Prostate gland (tissue), 2 donors: ENCODE measurements at regions not wholly inside any gene's neighbourhood (a gene's known extent, or its start where the extent isn't known, plus 50 kb on each side); places are given as distances from the start of the nearest gene placed in this dataset.

Source experiments
- DNase-seq: peaks from one replicate; pipeline ENCODE4 v3.0.0-alpha.2; 2019; ENCODE audit warnings: low spot score
- H3K27ac ChIP-seq, 2 donors: fragments of 200-600 bp; sonication (generic); 2 replicates each; pipeline ENCODE4 v1.5.1; 2017 to 2019
- H3K27me3 ChIP-seq: fragments of 200-600 bp; sonication (generic); replicated peaks from 2 replicates; pipeline ENCODE4 v1.5.1; 2019; ENCODE audit not compliant: insufficient read depth
- H3K36me3 ChIP-seq, 2 donors: fragments of 200-600 bp; sonication (generic); 1 replicate in 1 of 2; 2 replicates in 1 of 2; pipeline versions ENCODE4 v1.5.1 to v1.8.1; 2017 to 2019
- H3K4me1 ChIP-seq: fragments of 200-600 bp; sonication (generic); replicated peaks from 2 replicates; pipeline ENCODE4 v1.5.1; 2019
- H3K4me3 ChIP-seq, 2 donors: fragments of 200-600 bp; sonication (generic); 2 replicates each; pipeline ENCODE4 v1.5.1; 2017 to 2019
- H3K9me3 ChIP-seq: fragments of 200-600 bp; sonication (generic); 2 replicates; pipeline ENCODE4 v1.5.1; 2017
- POLR2A ChIP-seq: fragments of 450-650 bp; IDR thresholded peaks from one replicate; pipeline ENCODE4 v1.6.1; 2016; ENCODE audit warnings: antibody characterized with exemption, mild to moderate bottlenecking
- POLR2AphosphoS5 ChIP-seq: sonication (generic); formaldehyde crosslinking; IDR thresholded peaks from one replicate; pipeline ENCODE4 v1.6.1; 2017; ENCODE audit warnings: antibody characterized with exemption
- WGBS: methylation state at CpG from one replicate; pipeline ENCODE4 v1.1.5; 2018; 5-methylcytosine and 5-hydroxymethylcytosine counted together
- intact Hi-C: fragments of 100-400 bp; cut with DNase I; formaldehyde crosslinking; loops from one replicate; pipeline ENCODE4 v1.14.2; 2022
- TF ChIP-seq, protein P1 (sequence below), 4 experiments: fragments of 200-600 bp in 2 of 4; fragments of 450-650 bp in 2 of 4; sonication (generic) in 2 of 4; IDR thresholded peaks; 1 replicate in 3 of 4; 2 replicates in 1 of 4; pipeline ENCODE4 v1.5.1; 2016 to 2019; ENCODE audit warnings: antibody characterized with exemption in 4 of 4, mild to moderate bottlenecking in 2 of 4, moderate library complexity in 2 of 4

DNA sequence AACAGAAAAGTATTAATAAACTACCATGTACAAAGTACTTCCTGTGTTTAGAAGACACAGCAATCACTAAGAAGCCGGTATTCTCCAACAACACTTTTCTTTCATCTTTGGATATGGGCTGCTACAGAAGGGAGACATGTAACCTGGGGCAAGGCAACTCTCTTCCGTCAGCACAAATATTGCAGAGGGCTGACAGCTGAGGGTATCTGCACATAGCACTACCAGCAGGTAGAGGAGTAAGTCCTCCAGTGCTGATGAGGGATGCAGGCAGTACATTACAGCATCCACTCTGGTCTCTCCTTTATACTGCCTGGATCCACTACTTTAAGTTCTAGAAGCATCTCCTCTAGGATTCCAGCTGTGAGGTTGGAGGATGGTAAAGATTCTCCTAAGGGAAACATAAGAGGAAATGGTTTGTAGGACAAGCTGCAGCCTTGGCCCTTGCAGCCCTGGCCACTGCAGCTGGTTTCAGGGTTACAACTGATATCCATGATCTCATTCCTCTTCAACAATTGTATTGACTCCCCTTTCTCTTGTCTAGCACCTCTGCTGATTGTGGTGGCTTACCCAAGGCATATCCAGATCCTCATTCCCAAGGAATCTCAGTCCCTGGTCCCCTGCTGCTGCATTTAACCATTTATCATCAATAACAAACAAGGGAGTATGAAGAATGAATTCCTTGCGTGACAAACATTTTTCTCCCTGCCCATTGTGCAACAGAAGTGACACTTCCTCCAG, 110.7 kb upstream of the ADGRF1 start:
- no peaks in the 10 kb centered on the region for H3K9me3 ChIP-seq
- intact Hi-C loops: no loop called here
- 88% methylated on average over 3 of the region's 3 CpGs for WGBS
- TF ChIP-seq POLR2AphosphoS5: no peak
- TF ChIP-seq POLR2A: no peak
- TF ChIP-seq, protein P1, sequence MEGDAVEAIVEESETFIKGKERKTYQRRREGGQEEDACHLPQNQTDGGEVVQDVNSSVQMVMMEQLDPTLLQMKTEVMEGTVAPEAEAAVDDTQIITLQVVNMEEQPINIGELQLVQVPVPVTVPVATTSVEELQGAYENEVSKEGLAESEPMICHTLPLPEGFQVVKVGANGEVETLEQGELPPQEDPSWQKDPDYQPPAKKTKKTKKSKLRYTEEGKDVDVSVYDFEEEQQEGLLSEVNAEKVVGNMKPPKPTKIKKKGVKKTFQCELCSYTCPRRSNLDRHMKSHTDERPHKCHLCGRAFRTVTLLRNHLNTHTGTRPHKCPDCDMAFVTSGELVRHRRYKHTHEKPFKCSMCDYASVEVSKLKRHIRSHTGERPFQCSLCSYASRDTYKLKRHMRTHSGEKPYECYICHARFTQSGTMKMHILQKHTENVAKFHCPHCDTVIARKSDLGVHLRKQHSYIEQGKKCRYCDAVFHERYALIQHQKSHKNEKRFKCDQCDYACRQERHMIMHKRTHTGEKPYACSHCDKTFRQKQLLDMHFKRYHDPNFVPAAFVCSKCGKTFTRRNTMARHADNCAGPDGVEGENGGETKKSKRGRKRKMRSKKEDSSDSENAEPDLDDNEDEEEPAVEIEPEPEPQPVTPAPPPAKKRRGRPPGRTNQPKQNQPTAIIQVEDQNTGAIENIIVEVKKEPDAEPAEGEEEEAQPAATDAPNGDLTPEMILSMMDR (IDR thresholded peaks at IDR 0.05): no peak
- H3K27me3 ChIP-seq: no peaks in the 10 kb centered on the region
- no peak overlapping the region for H3K27ac ChIP-seq
- H3K4me3 ChIP-seq: no peak overlapping the region
- no peak for DNase-seq
- H3K36me3 ChIP-seq: no peaks in the 10 kb centered on the region
- no peaks in the 10 kb centered on the region for H3K4me1 ChIP-seq

GRCh38 chr6:47151232-47151898, 109.2 kb upstream of the ADGRF1 start:
- Histone ChIP-seq H3K27me3 (no peaks in the 10 kb centered on the region), H3K4me3 (no peak overlapping the region), H3K4me1 (no peaks in the 10 kb centered on the region), H3K9me3 (no peaks in the 10 kb centered on the region), H3K27ac (no peak overlapping the region), H3K36me3 (no peaks in the 10 kb centered on the region)
- TF ChIP-seq POLR2AphosphoS5 (no peak), POLR2A (no peak)
- TF ChIP-seq, protein P1 (IDR thresholded peaks at IDR 0.05): no peak
- DNase-seq: no peak
- WGBS: 92% methylated on average over 8 of the region's 8 CpGs
- intact Hi-C loops: no loop called here

DNA sequence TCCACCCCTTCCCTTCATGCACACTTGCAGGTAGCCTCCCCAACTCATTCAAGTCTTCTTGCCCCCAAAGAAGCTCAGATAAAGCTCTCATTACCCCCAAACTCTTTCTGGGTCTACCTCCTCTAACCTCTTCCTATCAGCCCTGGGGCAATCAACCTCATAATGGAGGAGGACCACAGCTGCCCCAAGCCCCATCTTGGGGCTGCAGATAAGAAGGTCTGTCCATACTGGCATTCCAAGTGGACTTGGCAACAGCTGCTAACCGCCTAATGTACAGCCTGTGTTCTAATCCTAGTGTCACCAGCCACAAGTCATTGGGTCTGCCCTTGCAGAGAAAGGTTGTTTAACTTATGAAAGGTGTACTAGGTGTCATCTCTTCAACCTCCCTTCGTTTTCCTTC, 107.4 kb upstream of the ADGRF1 start:
- Histone ChIP-seq H3K27me3 (no peaks in the 10 kb centered on the region), H3K4me3 (no peak overlapping the region), H3K9me3 (no peaks in the 10 kb centered on the region), H3K36me3 (no peaks in the 10 kb centered on the region), H3K4me1 (no peaks in the 10 kb centered on the region), H3K27ac (no peak overlapping the region)
- no peak for TF ChIP-seq POLR2A
- no peak for TF ChIP-seq POLR2AphosphoS5
- TF ChIP-seq, protein P1 (IDR thresholded peaks at IDR 0.05): no peak
- no peak for DNase-seq
- intact Hi-C loops: no loop called here
- WGBS: 93% methylated on average over 2 of the region's 2 CpGs

DNA sequence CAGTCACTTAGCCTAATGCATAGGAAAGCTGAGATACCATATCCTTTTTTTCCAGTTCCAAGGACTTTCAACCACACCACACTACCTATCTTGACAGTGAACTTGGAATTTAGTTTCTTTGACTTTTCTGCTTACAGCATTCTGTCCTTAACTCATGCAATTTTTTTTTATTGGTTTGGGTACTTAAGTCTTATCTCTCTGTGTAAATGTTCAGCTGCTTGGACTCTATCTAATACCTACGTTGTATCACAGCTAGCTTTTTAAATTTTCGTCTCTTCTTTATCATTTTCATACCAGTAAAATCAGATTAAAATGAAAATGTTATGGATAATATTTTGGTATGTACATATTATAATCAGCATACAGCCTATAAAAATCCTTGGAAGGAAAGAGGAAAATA, 106.9 kb upstream of the ADGRF1 start:
- Histone ChIP-seq H3K36me3 (no peaks in the 10 kb centered on the region), H3K4me3 (no peak overlapping the region), H3K27ac (no peak overlapping the region), H3K9me3 (no peaks in the 10 kb centered on the region), H3K27me3 (no peaks in the 10 kb centered on the region), H3K4me1 (no peaks in the 10 kb centered on the region)
- DNase-seq: no peak
- WGBS: 59% methylated on average over 2 of the region's 2 CpGs
- TF ChIP-seq POLR2AphosphoS5 (no peak), POLR2A (no peak)
- TF ChIP-seq, protein P1 (IDR thresholded peaks at IDR 0.05): no peak
- intact Hi-C loops: no loop called here
